ENCODE measurements at regions not wholly inside any gene's neighbourhood (a gene's known extent, or its start where the extent isn't known, plus 50 kb on each side); places are given as distances from the start of the nearest gene placed in this dataset.

- no peaks in the 10 kb centered on the region for H3K36me3 ChIP-seq (ENCODE audit: low read depth)
- TF ChIP-seq CTCF (IDR thresholded peaks at IDR 0.05; ENCODE audit: poor library complexity, severe bottlenecking), result no peak
- H3K4me3 ChIP-seq (ENCODE audit: severe bottlenecking), result no peak overlapping the region
- no peak overlapping the region for H3K27ac ChIP-seq (ENCODE audit: poor library complexity, severe bottlenecking)
- peaks cover 2% of the 10 kb centered on the region for H3K4me1 ChIP-seq (ENCODE audit: insufficient read depth, poor library complexity, severe bottlenecking)
- DNase-seq (ENCODE audit: low spot score) (no peak), ATAC-seq (ENCODE audit: low read depth) (no peak)
- no peaks in the 10 kb centered on the region for H3K9me3 ChIP-seq (ENCODE audit: severe bottlenecking)
- no peaks in the 10 kb centered on the region for H3K27me3 ChIP-seq (ENCODE audit: insufficient read depth, poor library complexity, severe bottlenecking)
These were observed 466.0 kb downstream of the FOXO1 start for GRCh38 chr13:40200273-40200978.

DNA sequence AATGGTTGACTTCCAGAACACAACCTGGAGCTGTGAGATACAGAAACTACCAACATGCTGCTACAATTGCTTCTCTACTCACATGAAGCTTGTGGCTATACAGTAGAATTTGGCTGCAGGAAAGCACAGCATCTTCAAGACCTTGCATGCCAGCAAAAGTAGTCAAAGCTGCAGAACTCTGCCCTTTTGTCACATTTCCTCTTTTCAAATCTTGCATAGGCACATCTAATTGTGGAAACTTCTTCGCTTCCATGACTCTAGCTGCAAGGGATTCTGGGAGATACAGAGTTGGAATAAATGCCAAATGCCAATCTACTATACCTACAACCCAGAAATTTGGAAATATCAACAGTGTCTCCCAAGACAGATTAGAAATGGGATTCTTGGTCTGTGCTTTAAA is 462.2 kb downstream of the FOXO1 start:
- Histone ChIP-seq H3K27ac (ENCODE audit: poor library complexity, severe bottlenecking) (no peak overlapping the region), H3K4me3 (ENCODE audit: severe bottlenecking) (no peak overlapping the region), H3K36me3 (ENCODE audit: low read depth) (no peaks in the 10 kb centered on the region), H3K9me3 (ENCODE audit: severe bottlenecking) (no peaks in the 10 kb centered on the region), H3K4me1 (ENCODE audit: insufficient read depth, poor library complexity, severe bottlenecking) (peaks cover 18% of the 10 kb centered on the region), H3K27me3 (ENCODE audit: insufficient read depth, poor library complexity, severe bottlenecking) (no peaks in the 10 kb centered on the region)
- TF ChIP-seq CTCF (IDR thresholded peaks at IDR 0.05; ENCODE audit: poor library complexity, severe bottlenecking), result no peak
- no peak for DNase-seq (ENCODE audit: low spot score)
- no peak for ATAC-seq (ENCODE audit: low read depth)

DNA sequence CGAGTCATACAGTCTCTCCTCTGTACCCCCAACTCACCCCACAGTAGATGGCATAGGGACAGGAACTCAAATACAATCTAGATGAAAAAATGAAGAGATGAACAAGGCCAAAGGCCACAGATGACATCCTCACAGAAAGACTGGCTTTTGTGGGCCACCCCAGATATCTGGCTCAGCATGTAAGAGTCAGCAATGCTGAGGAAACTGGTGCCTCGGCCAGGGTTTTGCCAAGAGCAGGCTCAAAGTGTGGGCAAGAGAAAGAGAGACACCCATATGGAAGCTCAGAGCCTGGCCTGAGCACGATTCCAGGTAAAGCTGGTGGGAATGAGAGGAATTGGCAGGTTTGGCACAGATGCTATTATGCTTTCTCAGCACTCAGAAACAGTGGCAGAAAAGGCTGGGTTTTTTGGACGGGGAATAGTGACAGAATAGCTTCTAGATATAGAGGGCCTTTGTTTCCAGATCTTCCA is 460.6 kb downstream of the FOXO1 start:
- no peak for ATAC-seq (ENCODE audit: low read depth)

GRCh38 chr13:40206241-40207000 is 460.0 kb downstream of the FOXO1 start:
- Histone ChIP-seq H3K27ac (ENCODE audit: poor library complexity, severe bottlenecking) (peak overlapping the region; percentile 79), H3K4me3 (ENCODE audit: severe bottlenecking) (no peak overlapping the region), H3K27me3 (ENCODE audit: insufficient read depth, poor library complexity, severe bottlenecking) (no peaks in the 10 kb centered on the region), H3K9me3 (ENCODE audit: severe bottlenecking) (no peaks in the 10 kb centered on the region), H3K4me1 (ENCODE audit: insufficient read depth, poor library complexity, severe bottlenecking) (peaks cover 18% of the 10 kb centered on the region), H3K36me3 (ENCODE audit: low read depth) (no peaks in the 10 kb centered on the region)
- peak; percentile 80 for ATAC-seq (ENCODE audit: low read depth)
- DNase-seq (ENCODE audit: low spot score), result peak; percentile 70
- TF ChIP-seq CTCF (IDR thresholded peaks at IDR 0.05; ENCODE audit: poor library complexity, severe bottlenecking), result no peak

More for the DNA sequence above, 460.6 kb downstream of the FOXO1 start:
- Histone ChIP-seq H3K27me3 (ENCODE audit: insufficient read depth, poor library complexity, severe bottlenecking) (no peaks in the 10 kb centered on the region), H3K4me3 (ENCODE audit: severe bottlenecking) (no peak overlapping the region), H3K4me1 (ENCODE audit: insufficient read depth, poor library complexity, severe bottlenecking) (peaks cover 18% of the 10 kb centered on the region), H3K36me3 (ENCODE audit: low read depth) (no peaks in the 10 kb centered on the region), H3K9me3 (ENCODE audit: severe bottlenecking) (no peaks in the 10 kb centered on the region), H3K27ac (ENCODE audit: poor library complexity, severe bottlenecking) (peak overlapping the region; percentile 79)
- DNase-seq (ENCODE audit: low spot score), result no peak
- TF ChIP-seq CTCF (IDR thresholded peaks at IDR 0.05; ENCODE audit: poor library complexity, severe bottlenecking), result no peak

All from RWPE2 (cell line).